Activated B cell treated with CpG ODN at 0.5 μM for 24 hours (primary cell): ENCODE measurements at regions not wholly inside any gene's neighbourhood (a gene's known extent, or its start where the extent isn't known, plus 50 kb on each side); places are given as distances from the start of the nearest gene placed in this dataset.

Source experiments
- ATAC-seq: fragments of 200-7000 bp; cut with Tn5 transposase; one replicate; pipeline ENCODE4 v1.10.0; 2021; ENCODE audit warnings: low read depth, mild to moderate bottlenecking, moderate library complexity
- CTCF ChIA-PET: fragments of 350-600 bp; sonication (Branson Sonifier 250); formaldehyde crosslinking; loops from one replicate; lab custom pipeline; 2021; ENCODE audit warnings: antibody characterized with exemption; lab: Charles Lee
- POLR2A ChIA-PET: fragments of 350-600 bp; sonication (Branson Sonifier 250); formaldehyde crosslinking; loops from one replicate; lab custom pipeline; 2021; ENCODE audit warnings: antibody characterized with exemption; lab: Charles Lee
- DNase-seq: peaks from one replicate; pipeline ENCODE4 v3.0.0; 2022
- H3K27ac Mint-ChIP-seq: one replicate; pipeline ENCODE4 v1.8.0; 2020; ENCODE audit warnings: mixed read lengths
- H3K27me3 Mint-ChIP-seq: one replicate; pipeline ENCODE4 v1.8.0; 2021; ENCODE audit warnings: mixed read lengths
- H3K36me3 Mint-ChIP-seq: one replicate; pipeline ENCODE4 v1.8.0; 2021; ENCODE audit warnings: low read depth, mixed read lengths
- H3K4me1 Mint-ChIP-seq: one replicate; pipeline ENCODE4 v1.8.0; 2021; ENCODE audit warnings: mixed read lengths
- H3K4me3 Mint-ChIP-seq: one replicate; pipeline ENCODE4 v1.8.0; 2020; ENCODE audit warnings: mild to moderate bottlenecking, mixed read lengths
- H3K9me3 Mint-ChIP-seq: one replicate; pipeline ENCODE4 v1.8.0; 2020; ENCODE audit warnings: mixed read lengths
- CTCF ChIP-seq: fragments of 200-600 bp; IDR thresholded peaks from one replicate; pipeline ENCODE4 v1.8.0; 2022; ENCODE audit warnings: antibody characterized with exemption, mild to moderate bottlenecking
- intact Hi-C: fragments of 100-400 bp; cut with micrococcal nuclease; formaldehyde crosslinking; loops from one replicate; pipeline ENCODE4 v1.15.1; 2024

- Mint-ChIP-seq H3K27me3 (no peaks in the 10 kb centered on the region), H3K4me1 (no peaks in the 10 kb centered on the region), H3K27ac (no peak overlapping the region), H3K9me3 (peaks cover 10% of the 10 kb centered on the region), H3K36me3 (no peaks in the 10 kb centered on the region), H3K4me3 (no peak overlapping the region)
- POLR2A ChIA-PET: no interaction called here
- CTCF ChIA-PET: no interaction called here
- ATAC-seq (no peak), DNase-seq (no peak)
- intact Hi-C loops: no loop called here
- TF ChIP-seq CTCF: no peak
Measured at GRCh38 chr4:179225594-179225993, 1783.4 kb upstream of the AGA start.

GRCh38 chr4:179248821-179249220 is 1806.6 kb upstream of the AGA start:
- POLR2A ChIA-PET: no interaction called here

GRCh38 chr4:179268791-179269190 is 1826.6 kb upstream of the AGA start:
- TF ChIP-seq CTCF: no peak
- intact Hi-C loops: no loop called here
- H3K27ac Mint-ChIP-seq: no peak overlapping the region

More at GRCh38 chr4:179248821-179249220, 1806.6 kb upstream of the AGA start:
- H3K9me3 Mint-ChIP-seq: peaks cover 6% of the 10 kb centered on the region
- no peak for ATAC-seq
- H3K36me3 Mint-ChIP-seq: no peaks in the 10 kb centered on the region
- no peak overlapping the region for H3K27ac Mint-ChIP-seq
- CTCF ChIA-PET: no interaction called here
- H3K4me3 Mint-ChIP-seq: no peak overlapping the region
- H3K4me1 Mint-ChIP-seq: no peaks in the 10 kb centered on the region
- intact Hi-C loops: no loop called here
- no peak for TF ChIP-seq CTCF
- DNase-seq: no peak
- no peaks in the 10 kb centered on the region for H3K27me3 Mint-ChIP-seq

GRCh38 chr4:179272282-179272681 is 1830.0 kb upstream of the AGA start:
- no peak for TF ChIP-seq CTCF
- H3K4me3 Mint-ChIP-seq: no peak overlapping the region
- ChIA-PET POLR2A (no interaction called here), CTCF (no interaction called here)
- no peaks in the 10 kb centered on the region for H3K4me1 Mint-ChIP-seq
- ATAC-seq (no peak), DNase-seq (no peak)
- no peaks in the 10 kb centered on the region for H3K27me3 Mint-ChIP-seq
- intact Hi-C loops: no loop called here
- no peaks in the 10 kb centered on the region for H3K36me3 Mint-ChIP-seq
- H3K27ac Mint-ChIP-seq: no peak overlapping the region
- H3K9me3 Mint-ChIP-seq: no peaks in the 10 kb centered on the region

More at GRCh38 chr4:179268791-179269190, 1826.6 kb upstream of the AGA start:
- ATAC-seq (no peak), DNase-seq (no peak)
- H3K27me3 Mint-ChIP-seq: no peaks in the 10 kb centered on the region
- H3K9me3 Mint-ChIP-seq: peaks cover 5% of the 10 kb centered on the region
- H3K4me1 Mint-ChIP-seq: no peaks in the 10 kb centered on the region
- CTCF ChIA-PET: no interaction called here
- no peak overlapping the region for H3K4me3 Mint-ChIP-seq
- POLR2A ChIA-PET: no interaction called here
- H3K36me3 Mint-ChIP-seq: no peaks in the 10 kb centered on the region

GRCh38 chr4:179278647-179279046 is 1836.4 kb upstream of the AGA start:
- DNase-seq (no peak), ATAC-seq (no peak)
- POLR2A ChIA-PET: no interaction called here
- peaks cover 2% of the 10 kb centered on the region for H3K9me3 Mint-ChIP-seq
- CTCF ChIA-PET: no interaction called here
- intact Hi-C loops: no loop called here
- H3K4me3 Mint-ChIP-seq: no peak overlapping the region
- no peaks in the 10 kb centered on the region for H3K36me3 Mint-ChIP-seq
- H3K27ac Mint-ChIP-seq: no peak overlapping the region
- no peak for TF ChIP-seq CTCF
- H3K4me1 Mint-ChIP-seq: no peaks in the 10 kb centered on the region
- no peaks in the 10 kb centered on the region for H3K27me3 Mint-ChIP-seq
